ENCODE measurements at regions not wholly inside any gene's neighbourhood (a gene's known extent, or its start where the extent isn't known, plus 50 kb on each side); places are given as distances from the start of the nearest gene placed in this dataset.

- TF ChIP-seq CTCF (IDR thresholded peaks at IDR 0.05; ENCODE audit: insufficient read depth, low read depth, low read length) = no peak
- TF ChIP-seq EZH2 (IDR thresholded peaks at IDR 0.05; ENCODE audit: insufficient read depth, low read length) = no peak
Measured at GRCh38 chr11:121904148-121904547, 211.9 kb downstream of the BLID start.

Data from astrocyte (in vitro differentiated cells and primary cell).